ENCODE measurements at regions not wholly inside any gene's neighbourhood (a gene's known extent, or its start where the extent isn't known, plus 50 kb on each side); places are given as distances from the start of the nearest gene placed in this dataset.

GRCh38 chr12:98352218-98352811 lies 163.1 kb upstream of the TMPO start:
- no peak overlapping the region for H3K27ac ChIP-seq
- TF ChIP-seq, protein P1, sequence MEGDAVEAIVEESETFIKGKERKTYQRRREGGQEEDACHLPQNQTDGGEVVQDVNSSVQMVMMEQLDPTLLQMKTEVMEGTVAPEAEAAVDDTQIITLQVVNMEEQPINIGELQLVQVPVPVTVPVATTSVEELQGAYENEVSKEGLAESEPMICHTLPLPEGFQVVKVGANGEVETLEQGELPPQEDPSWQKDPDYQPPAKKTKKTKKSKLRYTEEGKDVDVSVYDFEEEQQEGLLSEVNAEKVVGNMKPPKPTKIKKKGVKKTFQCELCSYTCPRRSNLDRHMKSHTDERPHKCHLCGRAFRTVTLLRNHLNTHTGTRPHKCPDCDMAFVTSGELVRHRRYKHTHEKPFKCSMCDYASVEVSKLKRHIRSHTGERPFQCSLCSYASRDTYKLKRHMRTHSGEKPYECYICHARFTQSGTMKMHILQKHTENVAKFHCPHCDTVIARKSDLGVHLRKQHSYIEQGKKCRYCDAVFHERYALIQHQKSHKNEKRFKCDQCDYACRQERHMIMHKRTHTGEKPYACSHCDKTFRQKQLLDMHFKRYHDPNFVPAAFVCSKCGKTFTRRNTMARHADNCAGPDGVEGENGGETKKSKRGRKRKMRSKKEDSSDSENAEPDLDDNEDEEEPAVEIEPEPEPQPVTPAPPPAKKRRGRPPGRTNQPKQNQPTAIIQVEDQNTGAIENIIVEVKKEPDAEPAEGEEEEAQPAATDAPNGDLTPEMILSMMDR (conservative IDR thresholded peaks at IDR 0.05), result no peak

- TF ChIP-seq, protein P1 (conservative IDR thresholded peaks at IDR 0.05), result no peak
- H3K27ac ChIP-seq, result no peak overlapping the region
Observed at GRCh38 chr12:98352835-98353234, 162.6 kb upstream of the TMPO start.

DNA sequence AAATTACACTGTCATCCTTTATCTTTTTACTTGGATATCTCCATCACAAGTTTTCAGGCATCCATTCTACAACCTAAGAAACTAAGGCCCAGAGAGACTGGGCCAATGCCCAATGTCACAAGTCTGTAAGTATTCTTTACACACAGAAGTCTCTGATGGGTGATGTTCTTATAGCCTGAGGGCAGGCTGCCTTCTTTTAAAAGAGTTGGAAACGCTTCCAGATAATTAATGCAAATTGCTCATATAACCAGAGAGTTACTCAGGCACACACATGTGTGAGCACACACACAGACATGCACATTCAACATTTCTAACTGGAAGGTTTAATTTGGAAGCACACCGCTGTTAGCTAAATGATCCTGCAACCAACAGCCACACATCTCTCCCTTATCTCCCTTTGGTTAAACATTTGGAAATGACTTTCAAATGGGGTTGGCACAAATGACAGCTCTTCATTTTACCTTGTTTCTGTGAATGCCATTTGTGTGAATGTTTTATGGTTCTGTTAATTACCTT lies 160.8 kb upstream of the TMPO start:
- TF ChIP-seq, protein P1 (conservative IDR thresholded peaks at IDR 0.05), result no peak
- no peak overlapping the region for H3K27ac ChIP-seq

- TF ChIP-seq, protein P1 (conservative IDR thresholded peaks at IDR 0.05), result no peak
- no peak overlapping the region for H3K27ac ChIP-seq
Observed at GRCh38 chr12:98355322-98355721, 160.1 kb upstream of the TMPO start.

DNA sequence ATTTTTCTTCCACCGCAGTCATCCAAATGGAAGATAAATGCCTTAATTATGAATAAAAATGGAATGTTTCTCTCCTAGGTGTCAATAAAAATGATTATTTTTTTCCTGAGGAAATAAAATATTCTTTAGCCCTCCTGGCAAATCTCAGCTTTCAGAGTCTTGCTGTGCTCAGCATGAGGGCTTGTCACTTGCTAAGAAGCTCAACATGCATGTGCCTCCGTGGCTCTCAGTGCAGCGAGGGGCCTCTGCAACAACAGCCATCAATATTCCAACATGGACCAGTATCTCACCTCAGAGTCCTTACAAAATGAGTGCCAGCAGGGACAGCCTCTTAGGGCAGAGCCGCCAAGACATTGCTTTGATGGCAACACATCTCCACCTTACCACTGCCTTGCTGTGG lies 159.5 kb upstream of the TMPO start:
- TF ChIP-seq, protein P1 (conservative IDR thresholded peaks at IDR 0.05), result no peak
- no peak overlapping the region for H3K27ac ChIP-seq

GRCh38 chr12:98358144-98358543 lies 157.2 kb upstream of the TMPO start:
- TF ChIP-seq, protein P1 (conservative IDR thresholded peaks at IDR 0.05), result no peak
- no peak overlapping the region for H3K27ac ChIP-seq

DNA sequence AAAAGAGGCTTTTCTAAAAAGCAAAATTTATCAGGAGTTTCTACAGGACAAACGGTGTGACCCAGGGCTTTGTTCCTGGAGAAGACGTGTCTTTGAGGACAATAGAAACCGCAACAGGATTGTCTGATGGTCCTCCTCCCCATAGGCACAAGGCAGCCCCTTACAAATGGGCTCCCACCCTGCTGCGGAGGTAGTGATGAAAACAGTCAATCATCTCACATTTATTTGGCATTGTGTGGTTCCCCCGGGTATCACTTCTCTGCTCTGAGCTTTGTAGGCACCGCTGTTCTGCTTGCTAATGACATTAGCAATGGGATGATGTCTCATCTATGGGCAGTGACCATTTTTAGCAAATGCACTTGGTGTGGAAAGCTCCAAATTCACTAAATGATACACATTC lies 155.5 kb upstream of the TMPO start:
- no peak overlapping the region for H3K27ac ChIP-seq
- TF ChIP-seq, protein P1 (conservative IDR thresholded peaks at IDR 0.05), result no peak
